ENCODE measurements at regions not wholly inside any gene's neighbourhood (a gene's known extent, or its start where the extent isn't known, plus 50 kb on each side); places are given as distances from the start of the nearest gene placed in this dataset.

GRCh38 chr16:74169066-74169465 is 127.5 kb upstream of the PSMD7 start:
- Mint-ChIP-seq H3K27ac (no peak overlapping the region), H3K9me3 (no peaks in the 10 kb centered on the region), H3K27me3 (ENCODE audit: insufficient read depth, low read depth, poor library complexity) (no peaks in the 10 kb centered on the region), H3K4me1 (peaks cover 2% of the 10 kb centered on the region; the same call in 1 of the 3 replicates), H3K4me3 (no peak overlapping the region), H3K36me3 (ENCODE audit: low read depth) (no peaks in the 10 kb centered on the region)
- Histone ChIP-seq H3F3A (replicated peaks; ENCODE audit: low read depth) (no peaks in the 10 kb centered on the region), H3K27ac (ENCODE audit: low read depth) (no peak overlapping the region), H3K4me2 (no peak overlapping the region), H3K27me3 (ENCODE audit: insufficient read depth) (no peaks in the 10 kb centered on the region), H3K4me1 (ENCODE audit: insufficient read depth) (no peaks in the 10 kb centered on the region), H3K4me3 (no peak overlapping the region), H4K20me1 (replicated peaks; ENCODE audit: insufficient read depth) (no peaks in the 10 kb centered on the region), H3K9me2 (ENCODE audit: insufficient read depth) (0 out of 2 replicates have a peak, but pooled peaks cover 9% of the 10 kb centered on the region), H3K79me2 (replicated peaks; ENCODE audit: insufficient read depth) (no peaks in the 10 kb centered on the region), H3K36me3 (ENCODE audit: insufficient read depth) (no peaks in the 10 kb centered on the region), H2AFZ (no peak overlapping the region)
- DNase-seq (ENCODE audit: low spot score) (no peak), ATAC-seq (no peak)
- TF ChIP-seq POLR2AphosphoS5 (IDR thresholded peaks at IDR 0.05; ENCODE audit: low read depth) (no peak), EZH2 (IDR thresholded peaks at IDR 0.05; ENCODE audit: low read depth, unreplicated experiment) (no peak), EZH2phosphoT487 (IDR thresholded peaks at IDR 0.05; ENCODE audit: unreplicated experiment) (no peak), ZNF331 (CRISPR knock-in tag; IDR thresholded peaks at IDR 0.05; ENCODE audit: low read depth) (no peak), STAT1 (IDR thresholded peaks at IDR 0.05; ENCODE audit: unreplicated experiment) (no peak), ZNF114 (CRISPR knock-in tag; IDR thresholded peaks at IDR 0.05) (no peak), CREB1 (CRISPR knock-in tag; IDR thresholded peaks at IDR 0.05; ENCODE audit: low read depth) (no peak)

- H2AFZ ChIP-seq = no peak overlapping the region
- TF ChIP-seq CREB1 (CRISPR knock-in tag; IDR thresholded peaks at IDR 0.05; ENCODE audit: low read depth) = no peak
- TF ChIP-seq ZNF462 (CRISPR knock-in tag; IDR thresholded peaks at IDR 0.05) = no peak
- no peak for TF ChIP-seq EZH2 (IDR thresholded peaks at IDR 0.05; ENCODE audit: low read depth, unreplicated experiment)
- no peak for TF ChIP-seq REST (IDR thresholded peaks at IDR 0.05; ENCODE audit: unreplicated experiment)
- TF ChIP-seq ZNF114 (CRISPR knock-in tag; IDR thresholded peaks at IDR 0.05) = no peak
- no peak for TF ChIP-seq POLR2AphosphoS5 (IDR thresholded peaks at IDR 0.05; ENCODE audit: low read depth)
- TF ChIP-seq STAT1 (IDR thresholded peaks at IDR 0.05; ENCODE audit: unreplicated experiment) = no peak
- no peak for TF ChIP-seq NANOG (IDR thresholded peaks at IDR 0.05; ENCODE audit: borderline replicate concordance)
- no peak for TF ChIP-seq CTCF (conservative IDR thresholded peaks at IDR 0.05; ENCODE audit: low read depth in 2 of 2)
Measured at GRCh38 chr16:74168445-74168844, 128.2 kb upstream of the PSMD7 start.

More at GRCh38 chr16:74168445-74168844, 128.2 kb upstream of the PSMD7 start:
- Histone ChIP-seq H3F3A (replicated peaks; ENCODE audit: low read depth) (no peaks in the 10 kb centered on the region), H3K27ac (ENCODE audit: low read depth) (no peak overlapping the region), H3K27me3 (ENCODE audit: insufficient read depth) (no peaks in the 10 kb centered on the region), H3K36me3 (ENCODE audit: insufficient read depth) (no peaks in the 10 kb centered on the region), H3K4me1 (ENCODE audit: insufficient read depth) (no peaks in the 10 kb centered on the region), H3K4me3 (no peak overlapping the region), H4K20me1 (replicated peaks; ENCODE audit: insufficient read depth) (no peaks in the 10 kb centered on the region), H3K4me2 (no peak overlapping the region), H3K9me2 (ENCODE audit: insufficient read depth) (0 out of 2 replicates have a peak, but pooled peaks cover 9% of the 10 kb centered on the region), H3K79me2 (replicated peaks; ENCODE audit: insufficient read depth) (no peaks in the 10 kb centered on the region)
- ATAC-seq (no peak), DNase-seq (ENCODE audit: low spot score) (no peak)
- Mint-ChIP-seq H3K27ac (no peak overlapping the region), H3K4me3 (no peak overlapping the region), H3K36me3 (ENCODE audit: low read depth) (no peaks in the 10 kb centered on the region), H3K27me3 (ENCODE audit: insufficient read depth, low read depth, poor library complexity) (no peaks in the 10 kb centered on the region), H3K9me3 (no peaks in the 10 kb centered on the region), H3K4me1 (peaks cover 2% of the 10 kb centered on the region; the same call in 1 of the 3 replicates)
